Ishikawa (cell line): ENCODE measurements at regions not wholly inside any gene's neighbourhood (a gene's known extent, or its start where the extent isn't known, plus 50 kb on each side); places are given as distances from the start of the nearest gene placed in this dataset.

Source experiments
- CEBPB ChIP-seq: IDR thresholded peaks from 2 replicates; pipeline ENCODE4 v1.6.1; 2012
- CREB1 ChIP-seq: IDR thresholded peaks from 2 replicates; pipeline ENCODE4 v1.6.1; 2012; ENCODE audit warnings: low read depth
- EGR1 ChIP-seq: IDR thresholded peaks from 2 replicates; pipeline ENCODE4 v1.6.1; 2012
- EP300 ChIP-seq: IDR thresholded peaks from 2 replicates; pipeline ENCODE4 v1.6.1; 2012; ENCODE audit warnings: borderline replicate concordance
- FOXM1 ChIP-seq: IDR thresholded peaks from 2 replicates; pipeline ENCODE4 v1.6.1; 2012; ENCODE audit warnings: low read depth, borderline replicate concordance
- NFIC ChIP-seq: IDR thresholded peaks from 2 replicates; pipeline ENCODE4 v1.6.1; 2012
- RAD21 ChIP-seq: IDR thresholded peaks from 2 replicates; pipeline ENCODE4 v1.6.1; 2012; ENCODE audit warnings: low read depth
- TAF1 ChIP-seq: IDR thresholded peaks from 2 replicates; pipeline ENCODE4 v1.6.1; 2012; ENCODE audit warnings: low read depth, mild to moderate bottlenecking
- TCF12 ChIP-seq: IDR thresholded peaks from 2 replicates; pipeline ENCODE4 v1.6.1; 2012; ENCODE audit warnings: low read depth
- TEAD4 ChIP-seq: IDR thresholded peaks from 2 replicates; pipeline ENCODE4 v1.6.1; 2012
- YY1 ChIP-seq: IDR thresholded peaks from 2 replicates; pipeline ENCODE4 v1.6.1; 2012; ENCODE audit warnings: low read depth
- ZBTB7A ChIP-seq: IDR thresholded peaks from 2 replicates; pipeline ENCODE4 v1.6.1; 2012; ENCODE audit warnings: low read depth
- TF ChIP-seq, protein P1 (sequence below): IDR thresholded peaks from 2 replicates; pipeline ENCODE4 v1.6.1; 2012; ENCODE audit warnings: low read depth, mild to moderate bottlenecking
- TF ChIP-seq, protein P2 (sequence below): IDR thresholded peaks from 2 replicates; pipeline ENCODE4 v1.6.1; 2012
- TF ChIP-seq, protein P3 (sequence below): IDR thresholded peaks from 2 replicates; pipeline ENCODE4 v1.6.1; 2012

DNA sequence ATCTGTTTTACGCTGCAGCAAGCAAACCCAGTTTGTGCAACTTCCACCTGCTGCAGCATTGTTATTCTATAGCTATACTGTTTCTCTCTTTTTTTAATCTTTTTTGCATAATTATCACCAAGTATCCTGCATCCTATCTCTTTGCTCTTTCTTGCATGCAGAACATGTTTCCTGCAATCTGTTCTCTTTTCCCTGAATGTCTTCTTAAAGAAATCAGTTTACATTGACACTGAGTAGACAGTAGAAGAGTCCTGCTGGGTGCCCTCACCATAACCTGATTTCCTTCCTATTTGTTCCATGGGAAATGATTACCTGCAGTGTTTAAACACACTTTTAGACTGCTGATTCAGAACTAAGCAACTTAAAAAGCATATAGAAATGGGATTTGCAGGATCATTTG lies 964.7 kb downstream of the PCDH19 start:
- TF ChIP-seq EGR1 (no peak), EP300 (no peak), TCF12 (no peak), NFIC (no peak), FOXM1 (no peak), TEAD4 (no peak), YY1 (no peak), CREB1 (no peak), CEBPB (no peak), TAF1 (no peak), RAD21 (no peak)
- TF ChIP-seq, protein P1, sequence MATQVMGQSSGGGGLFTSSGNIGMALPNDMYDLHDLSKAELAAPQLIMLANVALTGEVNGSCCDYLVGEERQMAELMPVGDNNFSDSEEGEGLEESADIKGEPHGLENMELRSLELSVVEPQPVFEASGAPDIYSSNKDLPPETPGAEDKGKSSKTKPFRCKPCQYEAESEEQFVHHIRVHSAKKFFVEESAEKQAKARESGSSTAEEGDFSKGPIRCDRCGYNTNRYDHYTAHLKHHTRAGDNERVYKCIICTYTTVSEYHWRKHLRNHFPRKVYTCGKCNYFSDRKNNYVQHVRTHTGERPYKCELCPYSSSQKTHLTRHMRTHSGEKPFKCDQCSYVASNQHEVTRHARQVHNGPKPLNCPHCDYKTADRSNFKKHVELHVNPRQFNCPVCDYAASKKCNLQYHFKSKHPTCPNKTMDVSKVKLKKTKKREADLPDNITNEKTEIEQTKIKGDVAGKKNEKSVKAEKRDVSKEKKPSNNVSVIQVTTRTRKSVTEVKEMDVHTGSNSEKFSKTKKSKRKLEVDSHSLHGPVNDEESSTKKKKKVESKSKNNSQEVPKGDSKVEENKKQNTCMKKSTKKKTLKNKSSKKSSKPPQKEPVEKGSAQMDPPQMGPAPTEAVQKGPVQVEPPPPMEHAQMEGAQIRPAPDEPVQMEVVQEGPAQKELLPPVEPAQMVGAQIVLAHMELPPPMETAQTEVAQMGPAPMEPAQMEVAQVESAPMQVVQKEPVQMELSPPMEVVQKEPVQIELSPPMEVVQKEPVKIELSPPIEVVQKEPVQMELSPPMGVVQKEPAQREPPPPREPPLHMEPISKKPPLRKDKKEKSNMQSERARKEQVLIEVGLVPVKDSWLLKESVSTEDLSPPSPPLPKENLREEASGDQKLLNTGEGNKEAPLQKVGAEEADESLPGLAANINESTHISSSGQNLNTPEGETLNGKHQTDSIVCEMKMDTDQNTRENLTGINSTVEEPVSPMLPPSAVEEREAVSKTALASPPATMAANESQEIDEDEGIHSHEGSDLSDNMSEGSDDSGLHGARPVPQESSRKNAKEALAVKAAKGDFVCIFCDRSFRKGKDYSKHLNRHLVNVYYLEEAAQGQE, result no peak
- TF ChIP-seq, protein P2, sequence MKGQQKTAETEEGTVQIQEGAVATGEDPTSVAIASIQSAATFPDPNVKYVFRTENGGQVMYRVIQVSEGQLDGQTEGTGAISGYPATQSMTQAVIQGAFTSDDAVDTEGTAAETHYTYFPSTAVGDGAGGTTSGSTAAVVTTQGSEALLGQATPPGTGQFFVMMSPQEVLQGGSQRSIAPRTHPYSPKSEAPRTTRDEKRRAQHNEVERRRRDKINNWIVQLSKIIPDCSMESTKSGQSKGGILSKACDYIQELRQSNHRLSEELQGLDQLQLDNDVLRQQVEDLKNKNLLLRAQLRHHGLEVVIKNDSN, result no peak
- TF ChIP-seq, protein P3, sequence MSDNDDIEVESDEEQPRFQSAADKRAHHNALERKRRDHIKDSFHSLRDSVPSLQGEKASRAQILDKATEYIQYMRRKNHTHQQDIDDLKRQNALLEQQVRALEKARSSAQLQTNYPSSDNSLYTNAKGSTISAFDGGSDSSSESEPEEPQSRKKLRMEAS, result no peak

DNA sequence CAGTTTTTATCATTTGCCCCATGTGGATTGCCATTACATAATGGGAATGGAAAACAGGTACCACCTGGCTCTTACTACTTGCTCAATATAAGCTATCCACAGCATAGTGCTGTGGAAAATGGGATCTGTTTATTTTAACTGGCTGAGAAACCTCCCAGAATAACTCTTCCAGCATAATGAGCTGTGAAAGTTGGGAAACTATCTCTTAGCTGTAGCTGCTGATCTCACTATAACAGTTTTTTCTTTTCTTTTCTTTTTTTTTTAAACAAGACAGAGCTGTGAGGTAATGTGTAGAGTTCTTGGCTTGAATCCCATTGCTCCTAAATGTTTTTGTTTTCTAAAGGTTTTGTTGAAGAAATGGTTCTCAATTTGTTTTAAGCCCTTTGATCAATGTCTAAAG lies 988.3 kb downstream of the PCDH19 start:
- TF ChIP-seq, protein P3, result no peak

DNA sequence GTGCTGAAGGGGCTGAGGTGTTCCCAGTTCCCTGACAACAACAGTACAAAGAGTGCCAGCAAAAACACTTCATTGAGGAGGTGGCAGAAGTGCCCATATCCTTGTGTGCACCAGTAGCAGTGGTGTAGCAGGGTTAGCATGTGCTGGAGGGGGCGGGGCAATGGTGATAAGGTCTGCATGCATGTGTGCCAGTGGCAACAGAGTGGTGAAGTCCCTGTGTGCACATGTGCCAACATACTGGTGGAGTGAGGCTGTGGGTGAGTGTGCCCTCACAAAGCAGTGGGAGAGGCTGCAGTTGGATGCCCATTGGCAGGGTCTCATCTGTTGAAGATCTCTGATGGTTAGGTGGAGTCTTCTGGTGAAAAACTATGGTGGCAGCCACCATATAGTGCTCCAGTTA lies 994.6 kb downstream of the PCDH19 start:
- TF ChIP-seq ZBTB7A, result no peak
- TF ChIP-seq CEBPB, result no peak
- TF ChIP-seq, protein P3, result no peak
- TF ChIP-seq RAD21, result no peak
- no peak for TF ChIP-seq CREB1
- no peak for TF ChIP-seq TCF12
- TF ChIP-seq EP300, result no peak
- TF ChIP-seq, protein P2, result no peak
- TF ChIP-seq NFIC, result no peak
- no peak for TF ChIP-seq TEAD4
- no peak for TF ChIP-seq YY1
- TF ChIP-seq FOXM1, result no peak
- no peak for TF ChIP-seq EGR1
- no peak for TF ChIP-seq TAF1
- TF ChIP-seq, protein P1, result no peak

DNA sequence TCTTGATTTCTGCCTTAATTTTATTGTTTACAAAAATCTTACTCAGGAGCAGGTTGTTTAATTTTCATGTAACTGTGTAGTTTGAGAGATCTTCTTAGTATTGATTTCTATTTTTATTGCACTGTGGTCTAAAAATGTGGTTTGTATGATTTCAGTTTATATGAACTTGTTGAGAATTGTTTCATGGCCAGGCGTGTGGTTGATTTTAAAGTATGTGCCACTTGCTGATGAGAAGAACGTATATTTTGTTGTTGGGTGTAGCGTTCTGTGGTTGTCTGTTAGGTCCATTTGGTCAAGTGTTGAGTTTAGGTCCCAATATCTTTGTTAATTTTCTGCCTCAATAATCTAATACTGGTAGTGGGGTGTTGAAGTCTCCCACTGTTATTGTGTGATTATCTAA lies 996.8 kb downstream of the PCDH19 start:
- TF ChIP-seq EGR1 (no peak), CREB1 (no peak), NFIC (no peak), TAF1 (no peak), FOXM1 (no peak), TCF12 (no peak), EP300 (no peak)

DNA sequence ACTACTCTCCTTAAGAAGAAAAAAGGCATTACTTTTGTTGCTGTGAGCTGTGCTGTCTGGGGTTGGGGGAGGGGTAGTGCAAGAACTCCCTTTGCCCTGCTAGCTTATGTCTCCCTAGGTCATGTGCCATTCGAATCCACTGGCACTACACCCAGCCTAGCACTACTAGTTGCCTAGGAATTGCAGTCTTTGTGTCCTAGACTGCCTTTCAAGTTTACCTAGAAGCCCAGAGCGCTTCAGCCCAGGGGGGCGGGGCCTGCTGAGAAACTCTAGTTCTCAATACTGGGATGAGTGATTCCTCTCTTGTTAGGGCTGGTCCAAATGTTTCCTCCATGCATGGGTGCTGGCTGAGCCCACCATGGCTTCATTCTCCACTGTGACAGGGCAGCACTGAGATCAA lies 1011.5 kb downstream of the PCDH19 start:
- TF ChIP-seq RAD21, result no peak
- TF ChIP-seq FOXM1, result no peak
- TF ChIP-seq CEBPB, result no peak
- TF ChIP-seq YY1, result no peak
- no peak for TF ChIP-seq TEAD4
- TF ChIP-seq ZBTB7A, result no peak
- no peak for TF ChIP-seq NFIC
- no peak for TF ChIP-seq TCF12
- TF ChIP-seq EGR1, result no peak
- TF ChIP-seq EP300, result no peak

DNA sequence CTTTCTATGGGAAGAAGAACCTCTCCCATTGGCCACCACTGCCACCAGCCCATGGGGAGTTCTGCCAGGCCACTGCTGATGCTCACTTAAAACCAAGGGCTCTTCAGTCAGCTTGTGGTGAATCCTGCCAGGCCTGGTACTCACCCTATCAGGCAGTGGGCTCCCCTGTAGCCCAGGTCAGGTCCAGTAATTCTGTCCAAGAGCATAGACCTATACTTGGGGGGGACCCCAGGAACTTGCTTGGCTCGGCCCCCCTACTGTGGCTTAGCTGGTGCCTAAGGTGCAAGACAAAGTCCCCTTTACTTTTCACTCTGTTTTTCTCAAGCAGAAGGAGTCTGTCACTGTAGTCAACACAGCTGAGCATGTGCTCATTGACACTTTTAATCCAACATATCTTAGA lies 1012.2 kb downstream of the PCDH19 start:
- TF ChIP-seq EGR1 (no peak), CREB1 (no peak), NFIC (no peak), TAF1 (no peak), FOXM1 (no peak), TEAD4 (no peak), RAD21 (no peak), EP300 (no peak), YY1 (no peak), ZBTB7A (no peak), CEBPB (no peak), TCF12 (no peak)
- TF ChIP-seq, protein P2, result no peak
- TF ChIP-seq, protein P3, result no peak
- TF ChIP-seq, protein P1, result no peak
